IMR-90 (cell line): ENCODE measurements at regions not wholly inside any gene's neighbourhood (a gene's known extent, or its start where the extent isn't known, plus 50 kb on each side); places are given as distances from the start of the nearest gene placed in this dataset.

Experiments
- ATAC-seq: fragments of 200-7000 bp; cut with Tn5 transposase; 2 replicates; pipeline ENCODE4 v1.9.1; 2020; ENCODE audit warnings: low read depth, mild to moderate bottlenecking, moderate library complexity
- BruUV-seq: library from RNA; stranded (reverse); fragments of 400-500 nt; replicated peaks from 2 replicates; lab custom pipeline; 2021; lab: Mats Ljungman, UMichigan
- CTCF ChIA-PET: fragments of 300-600 bp; formaldehyde crosslinking; extraction: SDS; loops from one replicate; lab custom pipeline; 2021; ENCODE audit warnings: antibody characterized with exemption; lab: Yijun Ruan, JAX
- POLR2A ChIA-PET: fragments of 300-600 bp; sonication (Branson Sonifier 250); formaldehyde crosslinking; loops from one replicate; lab custom pipeline; 2022; ENCODE audit warnings: antibody characterized with exemption; ENCODE audit not compliant: unreplicated experiment; lab: Charles Lee
- DNase-seq: peaks from one replicate; pipeline ENCODE4 v3.0.0; 2013
- H2AFZ ChIP-seq: replicated peaks from 2 replicates; pipeline ENCODE3; 2013; ENCODE audit warnings: low read length, mild to moderate bottlenecking; ENCODE audit not compliant: poor library complexity
- H2AK5ac ChIP-seq: 2 replicates; pipeline ENCODE4 v1.6.1; 2013; ENCODE audit warnings: low read depth, low read length, inconsistent platforms
- H2AK9ac ChIP-seq: replicated peaks from 2 replicates; pipeline ENCODE3; 2013; ENCODE audit warnings: mild to moderate bottlenecking, low read depth, low read length, moderate library complexity; ENCODE audit not compliant: poor library complexity
- H2BK120ac ChIP-seq: 2 replicates; pipeline ENCODE4 v1.6.1; 2013; ENCODE audit warnings: low read depth, low read length, inconsistent platforms
- H2BK15ac ChIP-seq: 3 replicates; pipeline ENCODE4 v1.6.1; 2013; ENCODE audit warnings: low read depth, low read length, inconsistent platforms
- H2BK20ac ChIP-seq: 2 replicates; pipeline ENCODE4 v1.6.1; 2013; ENCODE audit warnings: low read depth, mild to moderate bottlenecking, inconsistent platforms, low read length, moderate library complexity
- H2BK5ac ChIP-seq: 2 replicates; pipeline ENCODE4 v1.6.1; 2013; ENCODE audit warnings: mild to moderate bottlenecking, low read depth, low read length, inconsistent platforms; ENCODE audit not compliant: poor library complexity, severe bottlenecking
- H3K14ac ChIP-seq: replicated peaks from 2 replicates; pipeline ENCODE4 v1.6.1; 2013; ENCODE audit warnings: low read depth, low read length, inconsistent platforms
- H3K18ac ChIP-seq: 2 replicates; pipeline ENCODE4 v1.6.1; 2013; ENCODE audit warnings: low read depth, low read length, control low read depth
- H3K23ac ChIP-seq: 2 replicates; pipeline ENCODE4 v1.6.1; 2013; ENCODE audit warnings: low read depth, low read length, inconsistent platforms
- H3K27ac ChIP-seq: 2 replicates; pipeline ENCODE4 v1.5.1; 2013; ENCODE audit warnings: mild to moderate bottlenecking, control low read depth, low read length; ENCODE audit not compliant: insufficient read depth
- H3K27me3 ChIP-seq: 2 replicates; pipeline ENCODE4 v1.6.1; 2013; ENCODE audit warnings: low read length; ENCODE audit not compliant: control insufficient read depth, insufficient read depth
- H3K36me3 ChIP-seq: 2 replicates; pipeline ENCODE4 v1.6.1; 2013; ENCODE audit warnings: low read length, mixed read lengths; ENCODE audit not compliant: control insufficient read depth, insufficient read depth
- H3K4ac ChIP-seq: 2 replicates; pipeline ENCODE4 v1.6.1; 2013; ENCODE audit warnings: low read depth, low read length, inconsistent platforms
- H3K4me1 ChIP-seq: 2 replicates; pipeline ENCODE4 v1.6.1; 2013; ENCODE audit warnings: low read length, mixed read lengths; ENCODE audit not compliant: control insufficient read depth, insufficient read depth
- H3K4me2 ChIP-seq: 2 replicates; pipeline ENCODE4 v1.6.1; 2013; ENCODE audit warnings: low read depth, mild to moderate bottlenecking, control low read depth, low read length, moderate library complexity
- H3K4me3 ChIP-seq: 2 replicates; pipeline ENCODE4 v1.5.1; 2013; ENCODE audit warnings: low read depth, mild to moderate bottlenecking, control low read depth, low read length, moderate library complexity; ENCODE audit not compliant: insufficient read depth
- H3K56ac ChIP-seq: 2 replicates; pipeline ENCODE4 v1.6.1; 2013; ENCODE audit warnings: low read length, inconsistent platforms; ENCODE audit not compliant: insufficient read depth; ENCODE audit errors: extremely low read depth
- H3K79me1 ChIP-seq, 2 experiments: 2 replicates each; pipeline ENCODE4 v1.6.1; 2013; ENCODE audit warnings: low read length in 2 of 2, inconsistent platforms in 1 of 2, low read depth in 1 of 2
- H3K9ac ChIP-seq: 2 replicates; pipeline ENCODE4 v1.6.1; 2013; ENCODE audit warnings: low read depth, low read length, control low read depth
- H3K9me1 ChIP-seq: 2 replicates; pipeline ENCODE4 v1.6.1; 2013; ENCODE audit warnings: low read length, inconsistent platforms; ENCODE audit not compliant: insufficient read depth
- H3K9me3 ChIP-seq: 2 replicates; pipeline ENCODE4 v1.6.1; 2013; ENCODE audit warnings: low read length; ENCODE audit not compliant: control insufficient read depth, insufficient read depth
- H4K20me1 ChIP-seq: 2 replicates; pipeline ENCODE4 v1.6.1; 2013; ENCODE audit warnings: low read length, inconsistent platforms; ENCODE audit not compliant: insufficient read depth
- H4K5ac ChIP-seq: 2 replicates; pipeline ENCODE4 v1.6.1; 2013; ENCODE audit warnings: mild to moderate bottlenecking, low read depth, low read length, control low read depth
- H4K8ac ChIP-seq, 2 experiments: 2 replicates each; pipeline ENCODE4 v1.6.1; 2013; ENCODE audit warnings: low read depth in 2 of 2, low read length in 2 of 2, control low read depth in 1 of 2, inconsistent platforms in 1 of 2
- H4K91ac ChIP-seq: 2 replicates; pipeline ENCODE4 v1.6.1; 2013; ENCODE audit warnings: low read depth, low read length, inconsistent platforms; ENCODE audit not compliant: insufficient read depth
- CEBPB ChIP-seq: IDR thresholded peaks from 2 replicates; pipeline ENCODE4 v1.6.1; 2012; ENCODE audit warnings: low read depth, low read length, improper control_type of control experiment
- CHD1 ChIP-seq: IDR thresholded peaks from 2 replicates; pipeline ENCODE4 v1.6.1; 2012; ENCODE audit warnings: low read depth, low read length, improper control_type of control experiment
- MAFK ChIP-seq: IDR thresholded peaks from 2 replicates; pipeline ENCODE4 v1.6.1; 2012; ENCODE audit warnings: low read depth, low read length, improper control_type of control experiment
- MAZ ChIP-seq: IDR thresholded peaks from 2 replicates; pipeline ENCODE4 v1.6.1; 2012; ENCODE audit warnings: low read depth, mild to moderate bottlenecking, low read length, improper control_type of control experiment, moderate library complexity, borderline replicate concordance
- NFE2L2 ChIP-seq: fragments of 150-350 bp; IDR thresholded peaks from 2 replicates; pipeline ENCODE4 v1.6.1; 2016; ENCODE audit warnings: low read depth, mild to moderate bottlenecking, low read length
- POLR2A ChIP-seq: IDR thresholded peaks from 2 replicates; pipeline ENCODE4 v1.6.1; 2012; ENCODE audit warnings: mild to moderate bottlenecking, low read depth, low read length
- RCOR1 ChIP-seq: IDR thresholded peaks from 2 replicates; pipeline ENCODE4 v1.6.1; 2012; ENCODE audit warnings: mild to moderate bottlenecking, low read length, improper control_type of control experiment; ENCODE audit not compliant: insufficient replicate concordance
- RFX5 ChIP-seq: IDR thresholded peaks from 2 replicates; pipeline ENCODE4 v1.8.0; 2012; ENCODE audit warnings: low read depth, mild to moderate bottlenecking, low read length, moderate library complexity
- WGBS, 2 experiments: methylation state at CpG; one replicate each; pipeline versions ENCODE4 v1.1.5 to v1.1.7; 2013; ENCODE audit warnings: missing lambda C conversion rate in 2 of 2; ENCODE audit not compliant: insufficient read length in 1 of 2; ENCODE audit errors: extremely low coverage in 2 of 2; 5-methylcytosine and 5-hydroxymethylcytosine counted together
- dilution Hi-C: fragments of 300-500 bp; cut with HindIII; formaldehyde crosslinking; loops from one replicate; pipeline ENCODE4 v1.14.3; 2018; ENCODE audit warnings: low sequenced_read_pairs; ENCODE audit not compliant: unreplicated experiment
- in situ Hi-C: fragments of 300-500 bp; cut with MboI; formaldehyde crosslinking; loops from 3 replicates; pipeline ENCODE4 v1.14.3; 2019; ENCODE audit warnings: low sequenced_read_pairs, inconsistent platforms, mixed read lengths
- intact Hi-C: fragments of 100-400 bp; cut with micrococcal nuclease; formaldehyde crosslinking; loops from 2 replicates; pipeline ENCODE4 v1.10.0; 2022
- TF ChIP-seq, protein P1 (sequence below): conservative IDR thresholded peaks from 2 replicates; pipeline ENCODE4 v1.5.1; 2012; ENCODE audit warnings: mild to moderate bottlenecking, low read depth, low read length, improper control_type of control experiment
- TF ChIP-seq, protein P2 (sequence below): fragments of 150-350 bp; IDR thresholded peaks from 2 replicates; pipeline ENCODE4 v1.6.1; 2017; ENCODE audit warnings: mild to moderate bottlenecking, antibody characterized with exemption, low read length, low read depth

DNA sequence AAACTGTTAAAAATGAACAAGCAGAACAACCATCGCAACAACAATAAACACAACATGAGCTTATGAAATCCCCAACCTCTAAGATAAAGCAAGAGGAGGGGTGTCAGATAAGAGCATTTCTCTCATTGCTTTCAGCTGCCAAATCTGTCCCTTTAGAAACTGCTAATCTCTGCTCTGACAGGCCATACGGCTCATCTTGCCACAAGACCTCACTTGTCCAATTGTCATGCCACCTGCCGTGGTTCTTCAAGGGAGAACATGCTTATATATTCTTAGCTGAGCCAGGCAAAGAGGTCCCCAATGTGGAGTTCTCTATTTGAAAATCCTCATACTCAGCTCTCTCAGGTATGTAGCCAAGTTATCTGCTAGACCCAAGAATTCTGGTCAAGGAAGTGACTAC is 405.0 kb upstream of the TNC start:
- Histone ChIP-seq H3K27ac (no peak overlapping the region), H2BK20ac (peak overlapping the region; percentile 51), H4K91ac (peak overlapping the region; percentile 58), H4K20me1 (no peaks in the 10 kb centered on the region), H3K18ac (peak overlapping the region; percentile 79), H4K8ac (no peak overlapping the region), H3K4me3 (no peak overlapping the region), H3K36me3 (no peaks in the 10 kb centered on the region), H3K27me3 (no peaks in the 10 kb centered on the region), H2AK9ac (no peak overlapping the region), H4K5ac (peak overlapping the region; percentile 70; the same call in 1 of the 2 replicates), H3K9me1 (peaks cover 7% of the 10 kb centered on the region), H3K4ac (peak overlapping the region; percentile 41; the same call in 1 of the 2 replicates), H2AFZ (no peak overlapping the region), H3K4me1 (peaks cover 7% of the 10 kb centered on the region), H3K4me2 (no peak overlapping the region), H3K14ac (no peak overlapping the region), H2BK120ac (peak overlapping the region; percentile 61; the same call in 1 of the 2 replicates), H3K23ac (0 out of 2 replicates have a peak overlapping the region, but pooled peaks have one; percentile 63), H3K56ac (no peak overlapping the region), H3K9ac (no peak overlapping the region), H3K79me1 (no peaks in the 10 kb centered on the region), H2BK5ac (no peak overlapping the region), H2AK5ac (peak overlapping the region; percentile 57), H2BK15ac (peak overlapping the region; percentile 70), H3K9me3 (no peaks in the 10 kb centered on the region)
- POLR2A ChIA-PET, result no interaction called here
- no peak for TF ChIP-seq MAZ
- no peak for TF ChIP-seq RFX5
- no peak for TF ChIP-seq NFE2L2
- TF ChIP-seq POLR2A, result no peak
- TF ChIP-seq CEBPB, result no peak
- TF ChIP-seq MAFK, result no peak
- TF ChIP-seq, protein P1, sequence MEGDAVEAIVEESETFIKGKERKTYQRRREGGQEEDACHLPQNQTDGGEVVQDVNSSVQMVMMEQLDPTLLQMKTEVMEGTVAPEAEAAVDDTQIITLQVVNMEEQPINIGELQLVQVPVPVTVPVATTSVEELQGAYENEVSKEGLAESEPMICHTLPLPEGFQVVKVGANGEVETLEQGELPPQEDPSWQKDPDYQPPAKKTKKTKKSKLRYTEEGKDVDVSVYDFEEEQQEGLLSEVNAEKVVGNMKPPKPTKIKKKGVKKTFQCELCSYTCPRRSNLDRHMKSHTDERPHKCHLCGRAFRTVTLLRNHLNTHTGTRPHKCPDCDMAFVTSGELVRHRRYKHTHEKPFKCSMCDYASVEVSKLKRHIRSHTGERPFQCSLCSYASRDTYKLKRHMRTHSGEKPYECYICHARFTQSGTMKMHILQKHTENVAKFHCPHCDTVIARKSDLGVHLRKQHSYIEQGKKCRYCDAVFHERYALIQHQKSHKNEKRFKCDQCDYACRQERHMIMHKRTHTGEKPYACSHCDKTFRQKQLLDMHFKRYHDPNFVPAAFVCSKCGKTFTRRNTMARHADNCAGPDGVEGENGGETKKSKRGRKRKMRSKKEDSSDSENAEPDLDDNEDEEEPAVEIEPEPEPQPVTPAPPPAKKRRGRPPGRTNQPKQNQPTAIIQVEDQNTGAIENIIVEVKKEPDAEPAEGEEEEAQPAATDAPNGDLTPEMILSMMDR, result no peak
- TF ChIP-seq, protein P2, sequence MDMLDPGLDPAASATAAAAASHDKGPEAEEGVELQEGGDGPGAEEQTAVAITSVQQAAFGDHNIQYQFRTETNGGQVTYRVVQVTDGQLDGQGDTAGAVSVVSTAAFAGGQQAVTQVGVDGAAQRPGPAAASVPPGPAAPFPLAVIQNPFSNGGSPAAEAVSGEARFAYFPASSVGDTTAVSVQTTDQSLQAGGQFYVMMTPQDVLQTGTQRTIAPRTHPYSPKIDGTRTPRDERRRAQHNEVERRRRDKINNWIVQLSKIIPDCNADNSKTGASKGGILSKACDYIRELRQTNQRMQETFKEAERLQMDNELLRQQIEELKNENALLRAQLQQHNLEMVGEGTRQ, result no peak
- no peak for TF ChIP-seq RCOR1
- TF ChIP-seq CHD1, result no peak
- in situ Hi-C loops (loop anchor here (10.0 to 25.0 kb wide), 4 partner anchors 408 to 1086 kb away; partner anchors contain the start of gene TNC), dilution Hi-C loops (no loop called here), intact Hi-C loops (loop anchor here (5.0 kb wide), 4 partner anchors 271 to 861 kb away; partner anchors contain the start of gene TEX48)
- no TSS peak for BruUV-seq
- no CpG with 5 or more reads among the region's 3 CpGs for WGBS, 2 experiments
- DNase-seq (no peak), ATAC-seq (no peak)
- CTCF ChIA-PET, result interaction anchor here (0.6 kb wide), 2 partner anchors 136 to 509 kb away, joined by 3 to 4 read pairs; no protein-coding TSS in a partner anchor
